CD8-positive, alpha-beta memory T cell (primary cell): ENCODE measurements at regions not wholly inside any gene's neighbourhood (a gene's known extent, or its start where the extent isn't known, plus 50 kb on each side); places are given as distances from the start of the nearest gene placed in this dataset.

Experiments
- CTCF ChIA-PET: fragments of 350-600 bp; sonication (Branson Sonifier 250); formaldehyde crosslinking; loops from one replicate; lab custom pipeline; 2021; ENCODE audit warnings: antibody characterized with exemption; lab: Charles Lee
- POLR2A ChIA-PET: fragments of 350-600 bp; sonication (Branson Sonifier 250); formaldehyde crosslinking; loops from one replicate; lab custom pipeline; 2021; ENCODE audit warnings: antibody characterized with exemption; lab: Charles Lee
- DNase-seq, 5 donors: peaks; one replicate each; pipeline versions ENCODE4 v3.0.0 to v3.0.0-alpha.2; 2020 to 2022; ENCODE audit warnings: mixed read lengths in 1 of 5
- H3K27ac ChIP-seq: one replicate; pipeline ENCODE4 v1.7.0; 2013; ENCODE audit warnings: low read depth, mild to moderate bottlenecking, low read length, moderate library complexity
- H3K27me3 ChIP-seq: 2 replicates; pipeline ENCODE4 v1.7.0; 2013; ENCODE audit warnings: low read length, mild to moderate bottlenecking; ENCODE audit not compliant: insufficient read depth, poor library complexity, severe bottlenecking
- H3K36me3 ChIP-seq: 2 replicates; pipeline ENCODE4 v1.7.0; 2013; ENCODE audit warnings: mild to moderate bottlenecking, low read length, moderate library complexity; ENCODE audit not compliant: insufficient read depth
- H3K4me1 ChIP-seq: 2 replicates; pipeline ENCODE4 v1.7.0; 2013; ENCODE audit warnings: mild to moderate bottlenecking, low read length, moderate library complexity; ENCODE audit not compliant: insufficient read depth
- H3K4me3 ChIP-seq: 2 replicates; pipeline ENCODE4 v1.7.0; 2013; ENCODE audit warnings: mild to moderate bottlenecking, low read length
- H3K9me3 ChIP-seq: 2 replicates; pipeline ENCODE4 v1.7.0; 2013; ENCODE audit warnings: mild to moderate bottlenecking, low read length
- H3K27ac Mint-ChIP-seq, 8 donors: one replicate each; pipeline ENCODE4 v1.8.0; 2020 to 2021; ENCODE audit warnings: mixed read lengths in 8 of 8, mild to moderate bottlenecking in 6 of 8, inconsistent platforms in 3 of 8, moderate library complexity in 3 of 8
- H3K27me3 Mint-ChIP-seq, 2 donors: one replicate each; pipeline ENCODE4 v1.8.0; 2020 to 2021; ENCODE audit warnings: mixed read lengths in 2 of 2, mild to moderate bottlenecking in 1 of 2, moderate library complexity in 1 of 2
- H3K36me3 Mint-ChIP-seq, 3 donors: one replicate each; pipeline ENCODE4 v1.8.0; 2020 to 2021; ENCODE audit warnings: mixed read lengths in 3 of 3, inconsistent platforms in 1 of 3, mild to moderate bottlenecking in 1 of 3
- H3K4me1 Mint-ChIP-seq, 3 donors: one replicate each; pipeline ENCODE4 v1.8.0; 2020 to 2021; ENCODE audit warnings: mixed read lengths in 3 of 3, inconsistent platforms in 1 of 3, mild to moderate bottlenecking in 1 of 3
- H3K4me3 Mint-ChIP-seq, 7 donors: one replicate each; pipeline ENCODE4 v1.8.0; 2020 to 2021; ENCODE audit warnings: mixed read lengths in 7 of 7, mild to moderate bottlenecking in 6 of 7, moderate library complexity in 4 of 7, inconsistent platforms in 2 of 7
- H3K9me3 Mint-ChIP-seq, 5 donors: one replicate each; pipeline ENCODE4 v1.8.0; 2020 to 2022; ENCODE audit warnings: mixed read lengths in 5 of 5, mild to moderate bottlenecking in 3 of 5, moderate library complexity in 2 of 5, inconsistent platforms in 1 of 5

- ChIA-PET POLR2A (no interaction called here), CTCF (interaction anchor here (1.7 kb wide), 1 partner anchor 20 kb away, joined by 5 read pairs; no protein-coding TSS in a partner anchor)
- Histone ChIP-seq H3K4me3 (no peak overlapping the region), H3K27me3 (no peaks in the 10 kb centered on the region), H3K9me3 (no peaks in the 10 kb centered on the region), H3K36me3 (no peaks in the 10 kb centered on the region), H3K4me1 (peaks cover 33% of the 10 kb centered on the region), H3K27ac (no peak overlapping the region)
- Mint-ChIP-seq H3K27ac (no peak overlapping the region), H3K27me3 (no peaks in the 10 kb centered on the region), H3K4me3 (no peak overlapping the region), H3K36me3 (peaks cover 0 to 2% (median 0%) of the 10 kb centered on the region in 3 donors), H3K9me3 (no peaks in the 10 kb centered on the region), H3K4me1 (peaks cover 44 to 48% (median 45%) of the 10 kb centered on the region in 3 donors)
- DNase-seq: no peak
Measured at GRCh38 chr6:25046942-25047341, 111.2 kb upstream of the RIPOR2 start.

DNA sequence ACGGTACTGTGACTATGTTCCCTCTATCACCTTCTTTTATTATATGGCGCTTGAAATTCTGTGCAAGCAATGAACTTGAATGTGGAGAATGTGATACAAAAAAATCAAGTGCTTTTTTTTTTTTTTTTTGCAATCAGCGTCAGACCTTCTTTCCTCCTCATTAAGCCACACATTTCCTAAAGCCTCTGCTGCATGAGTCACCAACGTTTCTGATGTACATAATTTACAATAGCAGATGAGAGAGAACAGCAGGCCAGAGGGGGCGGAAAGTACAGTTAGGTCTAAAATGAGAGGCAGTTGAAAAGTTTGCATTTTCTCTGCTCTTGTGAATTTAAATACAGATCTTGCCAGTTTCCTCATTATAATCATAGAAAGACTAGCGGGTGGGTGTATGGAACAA is 114.6 kb upstream of the RIPOR2 start:
- H3K4me1 ChIP-seq: peaks cover 38% of the 10 kb centered on the region
- no peak overlapping the region for H3K27ac ChIP-seq
- Mint-ChIP-seq H3K27me3 (no peaks in the 10 kb centered on the region), H3K4me3 (peak overlapping the region; percentile 8 to 69 (median 53)), H3K27ac (peak overlapping the region; percentile 73 to 96 (median 85)), H3K36me3 (no peaks in the 10 kb centered on the region), H3K9me3 (no peaks in the 10 kb centered on the region), H3K4me1 (peaks cover 57 to 58% (median 58%) of the 10 kb centered on the region in 3 donors)
- no peaks in the 10 kb centered on the region for H3K27me3 ChIP-seq
- H3K36me3 ChIP-seq: no peaks in the 10 kb centered on the region
- no peaks in the 10 kb centered on the region for H3K9me3 ChIP-seq
- peak in 4 of 5 donors; percentile 23 to 68 (median 46) for DNase-seq
- POLR2A ChIA-PET: no interaction called here
- CTCF ChIA-PET: no interaction called here
- no peak overlapping the region for H3K4me3 ChIP-seq

- no peaks in the 10 kb centered on the region for H3K27me3 ChIP-seq
- Mint-ChIP-seq H3K36me3 (no peaks in the 10 kb centered on the region), H3K4me1 (peaks cover 64 to 65% (median 65%) of the 10 kb centered on the region in 3 donors), H3K4me3 (no peak overlapping the region), H3K9me3 (no peaks in the 10 kb centered on the region), H3K27ac (peak overlapping the region in 4 of 8 donors; percentile 86 to 96 (median 90)), H3K27me3 (peaks cover 0 to 2% of the 10 kb centered on the region in 2 donors)
- no peak for DNase-seq
- no peaks in the 10 kb centered on the region for H3K9me3 ChIP-seq
- ChIA-PET POLR2A (no interaction called here), CTCF (interaction anchor here (1.0 kb wide), 2 partner anchors 19 to 24 kb away, joined by 3 to 4 read pairs; no protein-coding TSS in a partner anchor)
- H3K4me1 ChIP-seq: peaks cover 44% of the 10 kb centered on the region
- no peaks in the 10 kb centered on the region for H3K36me3 ChIP-seq
- H3K27ac ChIP-seq: no peak overlapping the region
- H3K4me3 ChIP-seq: no peak overlapping the region
Measured at GRCh38 chr6:25051083-25051482, 115.3 kb upstream of the RIPOR2 start.

GRCh38 chr6:25052181-25052580 is 116.4 kb upstream of the RIPOR2 start:
- DNase-seq: no peak
- no peaks in the 10 kb centered on the region for H3K27me3 ChIP-seq
- Mint-ChIP-seq H3K4me3 (peak overlapping the region in 1 of 7 donors; percentile 1), H3K27ac (peak overlapping the region in 6 of 8 donors; percentile 7 to 78 (median 48)), H3K36me3 (no peaks in the 10 kb centered on the region), H3K4me1 (peaks cover 73 to 76% (median 76%) of the 10 kb centered on the region in 3 donors), H3K27me3 (peaks cover 0 to 2% of the 10 kb centered on the region in 2 donors), H3K9me3 (no peaks in the 10 kb centered on the region)
- H3K9me3 ChIP-seq: no peaks in the 10 kb centered on the region
- ChIA-PET POLR2A (interaction anchor here (0.7 kb wide), 1 partner anchor 16 kb away, joined by 3 read pairs; no protein-coding TSS in a partner anchor), CTCF (interaction anchor here (0.7 to 2.0 kb wide), 3 partner anchors 10 to 24 kb away, joined by 3 to 7 read pairs (median 5); no protein-coding TSS in a partner anchor)
- no peaks in the 10 kb centered on the region for H3K36me3 ChIP-seq
- peaks cover 55% of the 10 kb centered on the region for H3K4me1 ChIP-seq
- no peak overlapping the region for H3K4me3 ChIP-seq
- no peak overlapping the region for H3K27ac ChIP-seq

GRCh38 chr6:25053875-25054371 is 118.2 kb upstream of the RIPOR2 start:
- H3K36me3 Mint-ChIP-seq: no peaks in the 10 kb centered on the region
- Histone ChIP-seq H3K36me3 (no peaks in the 10 kb centered on the region), H3K9me3 (no peaks in the 10 kb centered on the region), H3K4me1 (peaks cover 60% of the 10 kb centered on the region), H3K27ac (no peak overlapping the region), H3K27me3 (no peaks in the 10 kb centered on the region), H3K4me3 (no peak overlapping the region)
- no peak for DNase-seq
- ChIA-PET CTCF (interaction anchor here (1.2 to 2.1 kb wide), 4 partner anchors 11 to 27 kb away, joined by 3 to 7 read pairs (median 6); no protein-coding TSS in a partner anchor), POLR2A (interaction anchor here (1.0 kb wide), 1 partner anchor 15 kb away, joined by 3 read pairs; no protein-coding TSS in a partner anchor)
- H3K4me1 Mint-ChIP-seq: peaks cover 75 to 84% (median 79%) of the 10 kb centered on the region in 3 donors
- peak overlapping the region in 7 of 8 donors; percentile 35 to 82 (median 61) for H3K27ac Mint-ChIP-seq
- H3K9me3 Mint-ChIP-seq: no peaks in the 10 kb centered on the region
- H3K27me3 Mint-ChIP-seq: peaks cover 0 to 2% of the 10 kb centered on the region in 2 donors
- H3K4me3 Mint-ChIP-seq: peak overlapping the region in 1 of 7 donors; percentile 7

GRCh38 chr6:25054469-25054868 is 118.7 kb upstream of the RIPOR2 start:
- no peaks in the 10 kb centered on the region for H3K9me3 Mint-ChIP-seq
- POLR2A ChIA-PET: interaction anchor here (1.0 kb wide), 1 partner anchor 15 kb away, joined by 3 read pairs; no protein-coding TSS in a partner anchor

GRCh38 chr6:25056130-25056529 is 120.4 kb upstream of the RIPOR2 start:
- POLR2A ChIA-PET: interaction anchor here (0.6 to 1.0 kb wide), 2 partner anchors 14 to 219 kb away, joined by 3 to 7 read pairs; no protein-coding TSS in a partner anchor

More at GRCh38 chr6:25054469-25054868, 118.7 kb upstream of the RIPOR2 start:
- no peaks in the 10 kb centered on the region for H3K9me3 ChIP-seq
- no peaks in the 10 kb centered on the region for H3K36me3 ChIP-seq
- no peak for DNase-seq
- peak overlapping the region in 2 of 7 donors; percentile 1 to 12 for H3K4me3 Mint-ChIP-seq
- no peak overlapping the region for H3K27ac ChIP-seq
- H3K27ac Mint-ChIP-seq: peak overlapping the region in 6 of 8 donors; percentile 7 to 82 (median 62)
- no peaks in the 10 kb centered on the region for H3K36me3 Mint-ChIP-seq
- peaks cover 60% of the 10 kb centered on the region for H3K4me1 ChIP-seq
- no peak overlapping the region for H3K4me3 ChIP-seq
- H3K27me3 Mint-ChIP-seq: peaks cover 0 to 2% of the 10 kb centered on the region in 2 donors
- H3K4me1 Mint-ChIP-seq: peaks cover 73 to 79% (median 77%) of the 10 kb centered on the region in 3 donors
- no peaks in the 10 kb centered on the region for H3K27me3 ChIP-seq
- CTCF ChIA-PET: interaction anchor here (0.9 to 2.1 kb wide), 3 partner anchors 12 to 27 kb away, joined by 3 to 7 read pairs (median 3); no protein-coding TSS in a partner anchor

More at GRCh38 chr6:25056130-25056529, 120.4 kb upstream of the RIPOR2 start:
- peaks cover 58 to 70% (median 61%) of the 10 kb centered on the region in 3 donors for H3K4me1 Mint-ChIP-seq
- Histone ChIP-seq H3K9me3 (no peaks in the 10 kb centered on the region), H3K4me1 (peaks cover 46% of the 10 kb centered on the region), H3K27ac (peak overlapping the region; percentile 41), H3K27me3 (no peaks in the 10 kb centered on the region), H3K4me3 (peak overlapping the region; percentile 16), H3K36me3 (no peaks in the 10 kb centered on the region)
- H3K4me3 Mint-ChIP-seq: peak overlapping the region; percentile 11 to 79 (median 70)
- peak; percentile 34 to 87 (median 73) for DNase-seq
- no peaks in the 10 kb centered on the region for H3K9me3 Mint-ChIP-seq
- CTCF ChIA-PET: interaction anchor here (0.9 to 2.2 kb wide), 3 partner anchors 20 to 29 kb away, joined by 3 to 10 read pairs (median 3); no protein-coding TSS in a partner anchor
- no peaks in the 10 kb centered on the region for H3K36me3 Mint-ChIP-seq
- peak overlapping the region; percentile 84 to 99 (median 94) for H3K27ac Mint-ChIP-seq
- peaks cover 0 to 2% of the 10 kb centered on the region in 2 donors for H3K27me3 Mint-ChIP-seq
